ENCODE measurements at regions not wholly inside any gene's neighbourhood (a gene's known extent, or its start where the extent isn't known, plus 50 kb on each side); places are given as distances from the start of the nearest gene placed in this dataset.
"Not testable (repeated sequence)": the region's sequence is repeated elsewhere in the genome, so short reads cannot be mapped to it uniquely, and the experiment has no call there.

GRCh38 chr10:37456456-37456855 is 331.1 kb downstream of the ANKRD30A start:
- ChIA-PET POLR2A (no interaction called here), CTCF (no interaction called here)
- no peak overlapping the region for H3K4me3 Mint-ChIP-seq (ENCODE audit: unreplicated experiment)
- H3K27me3 Mint-ChIP-seq (ENCODE audit: insufficient read depth, unreplicated experiment) = no peaks in the 10 kb centered on the region
- Histone ChIP-seq H3K36me3 (ENCODE audit: control insufficient read depth, insufficient read depth, low read length) (no peaks in the 10 kb centered on the region), H3K4me1 (no peaks in the 10 kb centered on the region), H3K4me3 (ENCODE audit: low read depth, low read length) (no peak overlapping the region), H3K9me3 (peaks cover 26% of the 10 kb centered on the region; the same call in 1 of the 2 replicates), H3K27me3 (replicated peaks; ENCODE audit: control insufficient read depth, insufficient read depth, low read length) (no peaks in the 10 kb centered on the region)
- H3K4me1 Mint-ChIP-seq (ENCODE audit: low read depth, unreplicated experiment) = no peaks in the 10 kb centered on the region
- H3K9me3 Mint-ChIP-seq (ENCODE audit: unreplicated experiment) = peaks cover 12% of the 10 kb centered on the region
- H3K27ac Mint-ChIP-seq (ENCODE audit: unreplicated experiment) = no peak overlapping the region
- BruUV-seq (replicated peaks) = no TSS peak
- intact Hi-C loops (cut with micrococcal nuclease; ENCODE audit: unreplicated experiment) = no loop called here
- no peaks in the 10 kb centered on the region for H3K36me3 Mint-ChIP-seq (ENCODE audit: insufficient read depth, unreplicated experiment)
- TF ChIP-seq CTCF (IDR thresholded peaks at IDR 0.05; ENCODE audit: insufficient read depth in 1 of 2, low read depth in 1 of 2, low read length in 1 of 2, severe bottlenecking in 1 of 2, unreplicated experiment in 1 of 2) = no peak
- no peak for DNase-seq

GRCh38 chr10:37448161-37448560 is 322.8 kb downstream of the ANKRD30A start:
- Histone ChIP-seq H3K27me3 (replicated peaks; ENCODE audit: control insufficient read depth, insufficient read depth, low read length) (no peaks in the 10 kb centered on the region), H3K4me1 (no peaks in the 10 kb centered on the region), H3K36me3 (ENCODE audit: control insufficient read depth, insufficient read depth, low read length) (no peaks in the 10 kb centered on the region), H3K4me3 (ENCODE audit: low read depth, low read length) (no peak overlapping the region), H3K9me3 (0 out of 2 replicates have a peak, but pooled peaks cover 8% of the 10 kb centered on the region)
- POLR2A ChIA-PET = no interaction called here
- DNase-seq = no peak
- no peaks in the 10 kb centered on the region for H3K36me3 Mint-ChIP-seq (ENCODE audit: insufficient read depth, unreplicated experiment)
- TF ChIP-seq CTCF (IDR thresholded peaks at IDR 0.05; ENCODE audit: insufficient read depth in 1 of 2, low read depth in 1 of 2, low read length in 1 of 2, severe bottlenecking in 1 of 2, unreplicated experiment in 1 of 2) = no peak
- no TSS peak for BruUV-seq (replicated peaks)
- H3K27ac Mint-ChIP-seq (ENCODE audit: unreplicated experiment) = no peak overlapping the region
- intact Hi-C loops (cut with micrococcal nuclease; ENCODE audit: unreplicated experiment) = no loop called here
- no peaks in the 10 kb centered on the region for H3K4me1 Mint-ChIP-seq (ENCODE audit: low read depth, unreplicated experiment)
- H3K4me3 Mint-ChIP-seq (ENCODE audit: unreplicated experiment) = no peak overlapping the region
- peaks cover 5% of the 10 kb centered on the region for H3K9me3 Mint-ChIP-seq (ENCODE audit: unreplicated experiment)
- CTCF ChIA-PET = no interaction called here
- H3K27me3 Mint-ChIP-seq (ENCODE audit: insufficient read depth, unreplicated experiment) = no peaks in the 10 kb centered on the region

- Histone ChIP-seq H3K27me3 (replicated peaks; ENCODE audit: control insufficient read depth, insufficient read depth, low read length) (no peaks in the 10 kb centered on the region), H3K4me1 (no peaks in the 10 kb centered on the region), H3K36me3 (ENCODE audit: control insufficient read depth, insufficient read depth, low read length) (no peaks in the 10 kb centered on the region), H3K4me3 (ENCODE audit: low read depth, low read length) (no peak overlapping the region), H3K9me3 (no peaks in the 10 kb centered on the region)
- no peak overlapping the region for H3K27ac Mint-ChIP-seq (ENCODE audit: unreplicated experiment)
- H3K4me3 Mint-ChIP-seq (ENCODE audit: unreplicated experiment) = no peak overlapping the region
- no peaks in the 10 kb centered on the region for H3K9me3 Mint-ChIP-seq (ENCODE audit: unreplicated experiment)
- intact Hi-C loops (cut with micrococcal nuclease; ENCODE audit: unreplicated experiment) = no loop called here
- no peaks in the 10 kb centered on the region for H3K27me3 Mint-ChIP-seq (ENCODE audit: insufficient read depth, unreplicated experiment)
- H3K36me3 Mint-ChIP-seq (ENCODE audit: insufficient read depth, unreplicated experiment) = no peaks in the 10 kb centered on the region
- ChIA-PET CTCF (no interaction called here), POLR2A (no interaction called here)
- no TSS peak for BruUV-seq (replicated peaks)
- no peak for DNase-seq
- no peak for TF ChIP-seq CTCF (IDR thresholded peaks at IDR 0.05; ENCODE audit: insufficient read depth in 1 of 2, low read depth in 1 of 2, low read length in 1 of 2, severe bottlenecking in 1 of 2, unreplicated experiment in 1 of 2)
- H3K4me1 Mint-ChIP-seq (ENCODE audit: low read depth, unreplicated experiment) = no peaks in the 10 kb centered on the region
Observed at GRCh38 chr10:37442882-37443281, 317.5 kb downstream of the ANKRD30A start.

GRCh38 chr10:37441224-37441623 is 315.8 kb downstream of the ANKRD30A start:
- H3K4me1 ChIP-seq; H3K27me3 ChIP-seq (replicated peaks; ENCODE audit: control insufficient read depth, insufficient read depth, low read length); intact Hi-C loops (cut with micrococcal nuclease; ENCODE audit: unreplicated experiment); H3K4me3 ChIP-seq (ENCODE audit: low read depth, low read length); H3K36me3 ChIP-seq (ENCODE audit: control insufficient read depth, insufficient read depth, low read length); DNase-seq; POLR2A ChIA-PET; H3K9me3 ChIP-seq; H3K36me3 Mint-ChIP-seq (ENCODE audit: insufficient read depth, unreplicated experiment); BruUV-seq (replicated peaks); H3K4me3 Mint-ChIP-seq (ENCODE audit: unreplicated experiment); CTCF ChIA-PET; H3K4me1 Mint-ChIP-seq (ENCODE audit: low read depth, unreplicated experiment); H3K9me3 Mint-ChIP-seq (ENCODE audit: unreplicated experiment); H3K27me3 Mint-ChIP-seq (ENCODE audit: insufficient read depth, unreplicated experiment); H3K27ac Mint-ChIP-seq (ENCODE audit: unreplicated experiment): not testable (repeated sequence)

Measured in Caco-2 (cell line).